Mucosa of rectum (tissue), 2 donors: ENCODE measurements at regions not wholly inside any gene's neighbourhood (a gene's known extent, or its start where the extent isn't known, plus 50 kb on each side); places are given as distances from the start of the nearest gene placed in this dataset.

Experiments
- H3K27ac ChIP-seq, 2 donors: one replicate each; pipeline ENCODE4 v1.7.0; 2013; ENCODE audit warnings: inconsistent platforms in 2 of 2, low read depth in 2 of 2, low read length in 2 of 2
- H3K27me3 ChIP-seq, 2 donors: one replicate each; pipeline ENCODE4 v1.7.0; 2013; ENCODE audit warnings: low read length in 2 of 2; ENCODE audit not compliant: control insufficient read depth in 2 of 2, insufficient read depth in 2 of 2
- H3K36me3 ChIP-seq, 2 donors: one replicate each; pipeline ENCODE4 v1.7.0; 2013; ENCODE audit warnings: low read length in 2 of 2; ENCODE audit not compliant: control insufficient read depth in 2 of 2, insufficient read depth in 2 of 2
- H3K4me1 ChIP-seq, 2 donors: one replicate each; pipeline ENCODE4 v1.7.0; 2013; ENCODE audit warnings: low read length in 2 of 2, mild to moderate bottlenecking in 1 of 2; ENCODE audit not compliant: control insufficient read depth in 2 of 2, insufficient read depth in 2 of 2
- H3K4me3 ChIP-seq, 2 donors: one replicate each; pipeline ENCODE4 v1.7.0; 2013; ENCODE audit warnings: low read length in 2 of 2
- H3K9ac ChIP-seq, 2 donors: one replicate each; pipeline ENCODE4 v1.7.0; 2013; ENCODE audit warnings: low read length in 2 of 2, low read depth in 1 of 2, mild to moderate bottlenecking in 1 of 2
- H3K9me3 ChIP-seq, 2 donors: one replicate each; pipeline ENCODE4 v1.7.0; 2013; ENCODE audit warnings: low read length in 2 of 2; ENCODE audit not compliant: control insufficient read depth in 2 of 2
- donor health status: healthy.
- donor health status: Normal muscosa, but diverticular disease.

- H3K27me3 ChIP-seq = no peaks in the 10 kb centered on the region
- H3K27ac ChIP-seq = no peak overlapping the region
- H3K9ac ChIP-seq = no peak overlapping the region
- H3K4me1 ChIP-seq = no peaks in the 10 kb centered on the region
- no peaks in the 10 kb centered on the region for H3K9me3 ChIP-seq
- no peaks in the 10 kb centered on the region for H3K36me3 ChIP-seq
- no peak overlapping the region for H3K4me3 ChIP-seq
Measured at GRCh38 chr21:21714426-21714825, 716.2 kb downstream of the NCAM2 start.

- Histone ChIP-seq H3K4me3 (no peak overlapping the region), H3K27ac (no peak overlapping the region), H3K36me3 (no peaks in the 10 kb centered on the region), H3K4me1 (no peaks in the 10 kb centered on the region), H3K9ac (no peak overlapping the region), H3K9me3 (no peaks in the 10 kb centered on the region), H3K27me3 (no peaks in the 10 kb centered on the region)
Measured at GRCh38 chr21:21715266-21715969, 717.2 kb downstream of the NCAM2 start.

DNA sequence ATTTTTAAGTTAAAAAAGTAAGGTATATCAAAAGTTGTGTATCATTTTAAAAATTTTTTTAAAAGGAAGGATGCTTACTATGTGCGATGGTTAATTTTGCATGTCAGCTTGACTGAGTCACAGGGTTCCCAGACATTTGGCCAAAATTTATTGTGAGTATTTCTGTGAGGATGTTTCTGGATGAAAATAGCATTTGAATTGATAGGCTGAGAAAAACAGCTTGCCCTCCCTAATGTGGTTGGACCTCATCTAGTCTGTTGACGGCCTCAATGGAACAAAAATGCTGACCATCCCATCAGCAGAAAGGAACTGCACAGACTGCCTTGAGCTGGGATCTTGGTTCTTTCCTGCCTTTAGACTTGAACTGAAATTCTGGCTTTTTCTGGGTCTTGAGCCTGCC lies 724.5 kb downstream of the NCAM2 start:
- Histone ChIP-seq H3K27ac (no peak overlapping the region), H3K4me3 (no peak overlapping the region), H3K36me3 (no peaks in the 10 kb centered on the region), H3K9ac (no peak overlapping the region), H3K4me1 (no peaks in the 10 kb centered on the region), H3K9me3 (no peaks in the 10 kb centered on the region), H3K27me3 (no peaks in the 10 kb centered on the region)

- no peak overlapping the region for H3K27ac ChIP-seq
- H3K4me1 ChIP-seq = no peaks in the 10 kb centered on the region
- H3K36me3 ChIP-seq = no peaks in the 10 kb centered on the region
- H3K27me3 ChIP-seq = no peaks in the 10 kb centered on the region
- no peaks in the 10 kb centered on the region for H3K9me3 ChIP-seq
- no peak overlapping the region for H3K9ac ChIP-seq
- H3K4me3 ChIP-seq = no peak overlapping the region
Measured at GRCh38 chr21:21730512-21730911, 732.3 kb downstream of the NCAM2 start.

GRCh38 chr21:21731626-21732025 lies 733.4 kb downstream of the NCAM2 start:
- Histone ChIP-seq H3K27ac (no peak overlapping the region), H3K4me3 (no peak overlapping the region), H3K27me3 (no peaks in the 10 kb centered on the region), H3K36me3 (no peaks in the 10 kb centered on the region), H3K4me1 (no peaks in the 10 kb centered on the region), H3K9ac (no peak overlapping the region), H3K9me3 (no peaks in the 10 kb centered on the region)

DNA sequence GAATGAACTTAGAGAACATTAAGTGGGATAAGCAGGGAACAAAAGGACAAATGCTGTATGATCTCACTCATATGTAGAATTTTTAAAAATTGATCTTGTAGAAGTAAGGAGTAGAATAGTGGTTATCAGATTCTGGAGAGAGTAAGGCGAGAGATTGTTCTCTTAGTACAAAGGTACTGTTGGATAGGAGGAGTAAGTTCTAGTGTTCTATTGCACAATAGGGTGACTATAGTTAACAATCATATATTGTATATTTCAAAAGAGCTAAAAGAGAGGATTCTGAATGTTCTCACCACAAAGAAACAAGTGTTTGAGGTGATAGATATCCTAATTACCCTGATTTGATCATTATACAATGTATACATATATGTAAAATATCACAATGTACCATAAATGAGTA lies 735.9 kb downstream of the NCAM2 start:
- Histone ChIP-seq H3K4me3 (no peak overlapping the region), H3K27me3 (no peaks in the 10 kb centered on the region), H3K9ac (no peak overlapping the region), H3K9me3 (no peaks in the 10 kb centered on the region), H3K27ac (no peak overlapping the region), H3K4me1 (no peaks in the 10 kb centered on the region), H3K36me3 (no peaks in the 10 kb centered on the region)

DNA sequence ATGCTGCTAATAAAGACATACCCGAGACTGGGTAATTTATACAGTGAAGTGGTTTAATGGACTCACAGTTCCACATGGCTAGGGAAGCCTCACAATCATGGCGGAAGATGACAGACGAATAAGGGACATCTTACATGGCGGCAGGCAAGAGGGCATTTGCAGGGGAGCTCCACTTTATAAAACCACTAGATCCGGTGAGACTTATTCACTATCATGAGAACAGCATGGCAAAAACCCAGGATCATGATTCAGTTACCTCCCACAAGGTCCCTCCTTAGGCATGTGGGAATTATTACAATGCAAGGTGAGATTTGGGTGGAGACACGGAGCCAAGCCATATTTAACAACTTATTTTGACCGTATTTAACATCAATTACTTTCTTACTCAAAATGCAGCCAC lies 739.0 kb downstream of the NCAM2 start:
- no peaks in the 10 kb centered on the region for H3K36me3 ChIP-seq
- no peak overlapping the region for H3K4me3 ChIP-seq
- no peaks in the 10 kb centered on the region for H3K9me3 ChIP-seq
- H3K9ac ChIP-seq = no peak overlapping the region
- H3K27me3 ChIP-seq = no peaks in the 10 kb centered on the region
- no peaks in the 10 kb centered on the region for H3K4me1 ChIP-seq
- H3K27ac ChIP-seq = no peak overlapping the region

DNA sequence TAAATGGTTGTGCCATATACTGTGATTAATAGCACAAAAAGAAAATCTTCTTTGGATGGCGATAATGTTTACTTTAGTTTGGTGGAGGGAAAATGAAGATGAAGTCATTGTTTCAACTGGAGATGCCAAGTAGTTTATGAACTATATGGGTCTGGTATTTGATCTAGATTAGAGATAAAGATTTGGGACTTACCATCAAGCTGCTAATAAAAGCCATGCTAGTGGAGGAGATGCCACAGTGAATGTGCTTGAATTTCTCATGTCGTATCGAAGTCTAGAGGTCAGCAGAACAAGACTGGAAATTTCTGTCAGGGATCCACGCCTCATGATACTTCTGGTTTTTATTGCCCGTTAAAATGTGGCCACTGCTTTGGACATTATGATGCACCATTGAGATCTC lies 742.0 kb downstream of the NCAM2 start:
- Histone ChIP-seq H3K27ac (no peak overlapping the region), H3K9me3 (peaks cover 0 to 4% of the 10 kb centered on the region in 2 donors), H3K9ac (no peak overlapping the region)

DNA sequence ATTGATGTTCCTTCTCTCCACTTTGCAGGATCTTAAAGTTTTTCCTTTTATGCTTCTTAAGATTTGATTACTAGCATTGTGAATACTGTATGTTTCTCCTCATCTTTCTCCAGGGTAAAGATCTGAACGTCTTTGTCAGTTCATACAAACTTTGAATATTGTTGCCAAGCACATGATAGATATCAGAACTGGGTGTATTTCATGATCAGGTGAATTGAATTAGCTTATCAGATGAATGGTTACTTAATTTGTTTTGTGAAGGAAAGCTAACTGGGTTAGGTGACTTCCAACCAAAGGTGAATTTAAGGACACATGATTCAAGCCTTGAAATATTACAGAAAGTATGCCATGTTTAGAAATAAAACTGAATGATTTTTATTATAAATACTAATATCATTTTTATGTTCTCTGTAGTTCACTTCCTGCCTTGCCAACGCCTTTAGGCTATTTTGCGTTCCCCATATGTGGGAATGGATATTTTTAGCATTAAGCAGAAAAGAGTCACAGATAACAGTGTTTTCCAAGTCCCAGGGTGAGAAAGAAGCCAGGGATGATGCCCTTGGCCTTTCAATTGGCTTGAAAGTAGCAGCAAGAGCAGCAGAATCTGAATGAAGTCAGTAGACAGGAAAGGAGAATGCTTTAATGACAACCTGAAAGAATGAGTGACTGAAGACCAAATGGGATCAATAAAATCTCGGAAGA lies 752.1 kb downstream of the NCAM2 start:
- Histone ChIP-seq H3K9ac (no peak overlapping the region), H3K27me3 (no peaks in the 10 kb centered on the region), H3K27ac (no peak overlapping the region), H3K9me3 (no peaks in the 10 kb centered on the region), H3K36me3 (no peaks in the 10 kb centered on the region), H3K4me1 (no peaks in the 10 kb centered on the region), H3K4me3 (no peak overlapping the region)

More for the DNA sequence above, 742.0 kb downstream of the NCAM2 start:
- Histone ChIP-seq H3K36me3 (no peaks in the 10 kb centered on the region), H3K4me3 (no peak overlapping the region), H3K27me3 (no peaks in the 10 kb centered on the region), H3K4me1 (no peaks in the 10 kb centered on the region)

DNA sequence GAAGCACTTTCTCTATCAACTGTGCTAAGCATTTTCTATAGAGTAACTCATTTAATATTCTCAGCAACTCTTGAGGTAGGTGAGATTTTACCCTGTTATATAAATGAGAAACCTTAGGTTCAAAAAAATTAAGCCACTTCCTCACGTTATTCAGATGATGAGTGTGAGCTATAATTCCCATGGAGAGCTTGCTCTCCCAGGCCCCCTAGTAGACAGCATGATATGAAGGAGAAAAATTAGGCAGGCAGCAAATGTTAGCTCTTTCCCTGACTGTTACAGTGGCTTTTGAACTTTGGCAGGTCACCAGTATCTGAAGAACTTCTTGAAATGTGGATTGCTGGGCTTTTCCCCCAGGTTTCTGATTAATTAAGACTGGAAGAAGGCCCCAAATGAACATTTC lies 753.1 kb downstream of the NCAM2 start:
- Histone ChIP-seq H3K36me3 (no peaks in the 10 kb centered on the region), H3K4me1 (no peaks in the 10 kb centered on the region), H3K9me3 (no peaks in the 10 kb centered on the region), H3K9ac (no peak overlapping the region), H3K4me3 (no peak overlapping the region), H3K27me3 (no peaks in the 10 kb centered on the region), H3K27ac (no peak overlapping the region)
